AG09319 (cell line): ENCODE measurements at regions not wholly inside any gene's neighbourhood (a gene's known extent, or its start where the extent isn't known, plus 50 kb on each side); places are given as distances from the start of the nearest gene placed in this dataset.
A peak's percentile ranks its signal among the peaks of the same experiment; 100 is the strongest.

Experiments
- DNase-seq: peaks from one replicate; pipeline ENCODE4 v3.0.0-alpha.2; 2010; ENCODE audit warnings: low read depth; ENCODE audit errors: extremely low read depth
- TF ChIP-seq, protein P1 (sequence below): IDR thresholded peaks from 2 replicates; pipeline ENCODE4 v1.5.1; 2011; ENCODE audit warnings: low read depth, mild to moderate bottlenecking, inconsistent platforms, low read length, moderate library complexity

DNA sequence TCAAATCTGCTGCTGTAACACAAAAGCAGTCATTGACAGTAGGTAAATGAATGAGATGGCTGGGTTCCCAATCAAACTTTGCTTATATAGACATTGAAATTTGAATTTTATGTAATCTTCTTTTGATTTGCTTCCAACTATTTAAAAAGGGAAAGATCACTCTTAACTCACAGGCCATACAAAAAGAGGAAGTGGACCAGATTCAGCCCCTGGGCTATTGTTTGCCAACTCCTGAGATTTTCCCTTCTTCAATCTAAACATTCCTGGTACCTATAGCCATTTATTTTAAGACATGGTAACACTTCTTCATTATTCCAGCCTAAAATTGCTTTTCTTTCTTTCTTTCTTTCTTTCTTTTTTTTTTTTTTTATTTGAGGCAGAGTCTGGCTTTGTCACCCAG is 260.6 kb downstream of the TFAP2A start:
- no peak for DNase-seq
- TF ChIP-seq, protein P1, sequence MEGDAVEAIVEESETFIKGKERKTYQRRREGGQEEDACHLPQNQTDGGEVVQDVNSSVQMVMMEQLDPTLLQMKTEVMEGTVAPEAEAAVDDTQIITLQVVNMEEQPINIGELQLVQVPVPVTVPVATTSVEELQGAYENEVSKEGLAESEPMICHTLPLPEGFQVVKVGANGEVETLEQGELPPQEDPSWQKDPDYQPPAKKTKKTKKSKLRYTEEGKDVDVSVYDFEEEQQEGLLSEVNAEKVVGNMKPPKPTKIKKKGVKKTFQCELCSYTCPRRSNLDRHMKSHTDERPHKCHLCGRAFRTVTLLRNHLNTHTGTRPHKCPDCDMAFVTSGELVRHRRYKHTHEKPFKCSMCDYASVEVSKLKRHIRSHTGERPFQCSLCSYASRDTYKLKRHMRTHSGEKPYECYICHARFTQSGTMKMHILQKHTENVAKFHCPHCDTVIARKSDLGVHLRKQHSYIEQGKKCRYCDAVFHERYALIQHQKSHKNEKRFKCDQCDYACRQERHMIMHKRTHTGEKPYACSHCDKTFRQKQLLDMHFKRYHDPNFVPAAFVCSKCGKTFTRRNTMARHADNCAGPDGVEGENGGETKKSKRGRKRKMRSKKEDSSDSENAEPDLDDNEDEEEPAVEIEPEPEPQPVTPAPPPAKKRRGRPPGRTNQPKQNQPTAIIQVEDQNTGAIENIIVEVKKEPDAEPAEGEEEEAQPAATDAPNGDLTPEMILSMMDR, result no peak

DNA sequence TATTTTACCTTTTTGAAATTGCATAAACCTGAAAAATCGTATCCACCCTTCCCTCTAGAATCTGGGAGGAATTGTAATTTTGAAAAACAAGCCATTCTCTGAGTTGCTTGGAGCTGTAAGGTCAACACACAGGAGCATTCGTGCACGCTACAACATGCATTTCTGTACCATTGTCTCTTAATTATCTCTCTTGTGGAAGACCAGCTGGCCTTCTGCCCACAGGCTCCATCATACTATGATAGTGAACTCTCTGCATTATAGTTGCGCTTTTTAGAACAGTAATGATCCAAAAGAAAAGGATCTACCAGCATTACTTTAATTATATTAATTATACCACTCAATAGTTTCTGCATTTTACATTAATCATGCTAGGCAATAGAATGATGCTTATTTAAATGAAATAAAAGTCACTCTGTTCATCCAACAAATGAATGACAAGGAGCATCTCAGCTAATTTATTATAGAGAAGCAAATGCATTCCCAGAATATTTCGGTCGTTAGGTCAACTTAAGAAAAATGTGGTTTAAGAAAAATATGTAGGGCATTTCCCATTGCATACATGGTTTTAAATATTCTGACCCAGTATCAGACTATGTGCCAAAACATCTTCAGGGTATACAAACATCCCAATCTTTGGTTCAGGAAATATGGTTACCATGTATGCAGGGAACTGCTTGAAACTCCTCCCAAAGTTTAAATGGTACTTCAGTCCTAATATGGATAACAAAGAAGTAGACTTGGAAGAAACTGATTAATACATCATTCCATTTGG is 263.5 kb downstream of the TFAP2A start:
- DNase-seq, result peak; percentile 3
- TF ChIP-seq, protein P1, result no peak

DNA sequence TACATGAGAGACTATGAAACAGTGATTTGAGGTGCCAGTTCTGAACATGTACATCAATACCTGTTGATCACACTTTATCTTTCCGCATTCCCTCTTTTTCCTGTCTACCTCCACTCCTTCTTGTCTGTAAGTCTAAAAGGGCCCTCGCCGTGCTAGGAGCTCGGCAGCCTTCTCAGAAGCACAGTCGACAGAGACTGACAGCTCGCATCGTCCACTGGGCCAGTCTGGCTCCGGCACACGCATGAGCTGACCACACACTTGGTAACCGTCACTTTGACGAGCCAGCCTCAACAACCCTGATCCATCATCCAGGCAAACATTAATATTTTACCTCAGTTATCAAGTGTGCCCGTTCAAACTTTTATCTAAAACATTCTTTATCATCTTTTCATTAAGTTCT is 265.3 kb downstream of the TFAP2A start:
- TF ChIP-seq, protein P1, result no peak
- no peak for DNase-seq

DNA sequence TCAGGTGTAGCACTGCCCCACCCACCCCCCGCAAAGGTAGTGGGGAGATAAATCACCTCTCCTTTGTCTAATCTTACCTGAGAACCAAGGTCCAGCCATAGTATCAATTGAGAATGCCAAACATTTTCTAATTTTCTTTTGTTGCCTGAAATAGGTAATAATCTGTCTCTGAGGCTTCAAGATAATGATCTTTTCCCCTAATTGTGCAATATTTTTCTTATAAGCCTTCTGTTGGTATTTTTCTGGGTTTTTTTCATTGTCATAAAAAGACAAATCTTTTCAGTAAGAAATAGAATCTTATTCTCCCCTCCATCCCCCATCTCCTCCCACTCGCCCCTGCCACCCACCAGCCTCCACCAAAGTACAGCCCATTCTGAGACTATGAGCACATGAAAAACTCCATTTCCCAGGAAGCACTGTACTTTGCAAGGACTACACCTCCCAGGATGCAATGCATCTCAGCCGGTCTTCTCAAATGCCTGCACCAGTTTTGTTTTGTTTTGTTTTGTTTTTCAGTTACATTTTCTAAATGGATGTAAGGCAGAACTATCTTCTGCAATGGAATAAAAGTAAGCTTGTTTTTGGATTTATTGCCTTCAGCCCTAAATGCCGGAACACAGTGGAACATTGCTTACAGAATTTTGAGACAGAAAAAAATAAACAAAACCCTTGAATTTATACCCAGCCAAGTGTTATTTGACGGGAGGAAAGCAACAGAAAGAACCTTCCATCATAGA is 268.0 kb downstream of the TFAP2A start:
- DNase-seq, result peak; percentile 32
- TF ChIP-seq, protein P1, result no peak

DNA sequence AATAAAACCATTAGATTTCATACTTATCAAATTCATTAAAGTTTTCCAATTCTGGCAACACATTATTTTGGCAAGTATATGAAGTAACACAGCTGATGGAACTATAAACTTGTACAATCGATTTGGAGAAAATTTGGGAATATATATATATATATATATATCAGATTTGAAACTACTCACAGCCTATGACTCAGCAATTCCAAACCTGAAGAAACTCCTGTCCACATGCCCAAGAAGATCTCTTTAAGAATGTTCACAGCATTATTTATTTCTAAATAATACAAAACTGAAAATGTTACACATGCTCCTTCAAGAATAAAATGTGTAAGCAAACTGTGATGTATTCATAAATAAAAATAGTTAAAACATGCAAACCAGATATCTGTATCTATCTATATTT is 270.1 kb downstream of the TFAP2A start:
- DNase-seq, result no peak
- TF ChIP-seq, protein P1, result no peak

DNA sequence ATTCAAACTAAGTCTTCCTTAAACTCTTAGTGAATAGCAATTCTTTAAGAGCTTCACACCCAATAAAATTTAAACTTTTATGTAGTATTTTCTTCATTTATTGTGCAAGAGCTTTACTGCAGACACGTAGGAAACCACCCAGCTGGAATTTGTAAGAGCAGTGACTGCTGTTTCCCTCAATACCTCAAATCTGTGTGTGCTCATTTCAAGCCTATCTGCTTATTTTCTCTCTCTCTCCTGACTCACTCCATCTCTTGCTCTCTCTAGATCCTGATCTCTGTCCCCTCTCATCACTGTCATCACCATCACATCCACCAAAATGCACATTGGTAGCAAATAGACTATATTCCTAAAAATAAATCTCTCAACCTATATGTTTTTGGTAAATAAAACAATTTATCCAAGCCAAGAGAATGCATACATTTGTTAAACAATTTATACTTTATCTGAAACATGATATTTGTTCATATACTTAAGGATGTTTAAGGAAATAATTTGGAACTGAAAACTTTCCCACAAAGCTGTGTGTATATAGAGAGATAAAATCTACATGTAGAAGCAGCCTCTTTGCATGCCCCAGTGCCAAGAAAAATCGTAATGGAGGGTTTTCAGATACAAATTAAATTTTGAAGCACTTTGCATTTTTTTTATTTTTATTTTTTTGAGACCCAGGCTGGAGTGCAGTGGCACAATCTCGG is 273.0 kb downstream of the TFAP2A start:
- TF ChIP-seq, protein P1, result no peak
- no peak for DNase-seq

DNA sequence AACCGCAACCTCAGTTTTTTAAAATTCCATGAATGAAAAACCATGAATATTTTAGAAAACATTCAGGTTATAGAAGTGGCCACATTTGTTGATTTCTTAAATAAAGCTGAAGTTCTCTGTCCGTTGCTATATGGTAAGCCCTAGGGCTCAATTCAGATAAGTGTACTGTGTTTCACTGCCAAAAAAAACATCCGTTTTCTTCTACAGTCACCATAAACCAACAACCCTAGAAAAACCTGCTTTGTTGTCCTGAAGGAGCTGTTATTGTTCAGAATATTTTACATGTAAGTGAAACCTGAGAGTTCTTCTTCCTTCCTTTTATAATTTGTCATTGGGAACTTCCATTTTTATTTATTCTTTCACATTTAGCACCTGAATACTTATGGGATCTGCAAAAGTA is 274.1 kb downstream of the TFAP2A start:
- TF ChIP-seq, protein P1, result no peak
- no peak for DNase-seq
